HG03354 (cell line): ENCODE measurements at regions not wholly inside any gene's neighbourhood (a gene's known extent, or its start where the extent isn't known, plus 50 kb on each side); places are given as distances from the start of the nearest gene placed in this dataset.

ENCODE experiments used
- ATAC-seq: cut with Tn5 transposase; IDR thresholded peaks from one replicate; pipeline ENCODE4 v1.9.1; 2021; ENCODE audit warnings: mild to moderate bottlenecking; ENCODE audit not compliant: unreplicated experiment, poor library complexity, severe bottlenecking

GRCh38 chr16:88295671-88296436 lies 86.9 kb upstream of the ZNF469 start:
- no peak for ATAC-seq

GRCh38 chr16:88296437-88297177 lies 86.2 kb upstream of the ZNF469 start:
- ATAC-seq: no peak

GRCh38 chr16:88297178-88297720 lies 85.5 kb upstream of the ZNF469 start:
- ATAC-seq: no peak

- no peak for ATAC-seq
These were observed 84.5 kb upstream of the ZNF469 start for GRCh38 chr16:88298181-88298832.

GRCh38 chr16:88298833-88299745 lies 83.7 kb upstream of the ZNF469 start:
- no peak for ATAC-seq

- ATAC-seq: no peak
These were observed 82.9 kb upstream of the ZNF469 start for GRCh38 chr16:88299751-88300462.

- ATAC-seq: no peak
These were observed 82.3 kb upstream of the ZNF469 start for GRCh38 chr16:88300463-88300835.

GRCh38 chr16:88301431-88301830 lies 81.3 kb upstream of the ZNF469 start:
- ATAC-seq: no peak

GRCh38 chr16:88301886-88302285 lies 80.9 kb upstream of the ZNF469 start:
- ATAC-seq: no peak

GRCh38 chr16:88302666-88303065 lies 80.1 kb upstream of the ZNF469 start:
- no peak for ATAC-seq

GRCh38 chr16:88303405-88303804 lies 79.4 kb upstream of the ZNF469 start:
- no peak for ATAC-seq

GRCh38 chr16:88303890-88304819 lies 78.6 kb upstream of the ZNF469 start:
- ATAC-seq: no peak

- ATAC-seq: no peak
These were observed 77.6 kb upstream of the ZNF469 start for GRCh38 chr16:88305176-88305575.

- ATAC-seq: no peak
These were observed 76.3 kb upstream of the ZNF469 start for GRCh38 chr16:88306411-88306810.

- ATAC-seq: no peak
These were observed 75.8 kb upstream of the ZNF469 start for GRCh38 chr16:88306860-88307545.

- ATAC-seq: no peak
These were observed 74.2 kb upstream of the ZNF469 start for GRCh38 chr16:88308441-88309173.
